ENCODE measurements at regions not wholly inside any gene's neighbourhood (a gene's known extent, or its start where the extent isn't known, plus 50 kb on each side); places are given as distances from the start of the nearest gene placed in this dataset.
A peak's percentile ranks its signal among the peaks of the same experiment; 100 is the strongest.

GRCh38 chr13:90857921-90858320, 489.6 kb upstream of the MIR17HG start:
- TF ChIP-seq CTCF (IDR thresholded peaks at IDR 0.05), result no peak
- Histone ChIP-seq H3K27ac (no peak overlapping the region), H3K27me3 (no peaks in the 10 kb centered on the region), H3K9me3 (no peaks in the 10 kb centered on the region), H3K4me3 (no peak overlapping the region), H3K4me1 (no peaks in the 10 kb centered on the region), H3K36me3 (no peaks in the 10 kb centered on the region)
- intact Hi-C loops (cut with DNase I), result loop anchor here in 1 of 3 donors (10.0 kb wide), 1 partner anchor 393 kb away; no protein-coding TSS in a partner anchor
- 0% methylated on average over 1 of the region's 1 CpG for WGBS, 2 donors
- FAIRE-seq (no peak), DNase-seq (no peak), ATAC-seq (no peak)

GRCh38 chr13:90866006-90866405, 481.5 kb upstream of the MIR17HG start:
- no peak for DNase-seq

GRCh38 chr13:90867336-90867683, 480.2 kb upstream of the MIR17HG start:
- DNase-seq (peak; percentile 34 to 68 (median 46)), FAIRE-seq (no peak), ATAC-seq (peak; percentile 84 to 96 (median 95))
- 0 to 2% methylated on average over 4 of the region's 4 CpGs for WGBS, 2 donors
- no peak overlapping the region for H3K27ac ChIP-seq
- H3K9me3 ChIP-seq, result no peaks in the 10 kb centered on the region
- no peaks in the 10 kb centered on the region for H3K36me3 ChIP-seq
- no peaks in the 10 kb centered on the region for H3K27me3 ChIP-seq
- H3K4me3 ChIP-seq, result no peak overlapping the region
- intact Hi-C loops (cut with DNase I), result no loop called here
- no peaks in the 10 kb centered on the region for H3K4me1 ChIP-seq
- TF ChIP-seq CTCF (IDR thresholded peaks at IDR 0.05), result peak; percentile 34 to 66 (median 54)

More at GRCh38 chr13:90866006-90866405, 481.5 kb upstream of the MIR17HG start:
- no peaks in the 10 kb centered on the region for H3K36me3 ChIP-seq
- no peak overlapping the region for H3K4me3 ChIP-seq
- intact Hi-C loops (cut with DNase I), result no loop called here
- no peak for FAIRE-seq
- no peak for TF ChIP-seq CTCF (IDR thresholded peaks at IDR 0.05)
- H3K9me3 ChIP-seq, result no peaks in the 10 kb centered on the region
- no peak for ATAC-seq
- H3K4me1 ChIP-seq, result no peaks in the 10 kb centered on the region
- H3K27me3 ChIP-seq, result no peaks in the 10 kb centered on the region
- WGBS, 2 donors, result 59 to 77% methylated on average over 2 of the region's 2 CpGs
- H3K27ac ChIP-seq, result no peak overlapping the region

GRCh38 chr13:90868321-90868920, 479.1 kb upstream of the MIR17HG start:
- Histone ChIP-seq H3K4me3 (no peak overlapping the region), H3K36me3 (no peaks in the 10 kb centered on the region), H3K27me3 (no peaks in the 10 kb centered on the region), H3K4me1 (no peaks in the 10 kb centered on the region), H3K9me3 (no peaks in the 10 kb centered on the region), H3K27ac (no peak overlapping the region)
- WGBS, 2 donors, result 36 to 49% methylated on average over 2 of the region's 2 CpGs
- FAIRE-seq, result peak; percentile 17
- intact Hi-C loops (cut with DNase I), result no loop called here
- peak in 3 of 4 donors; percentile 46 to 57 (median 47) for ATAC-seq
- DNase-seq, result peak in 1 of 6 donors; percentile 11
- TF ChIP-seq CTCF (IDR thresholded peaks at IDR 0.05), result peak in 3 of 4 donors; percentile 46 to 55 (median 51)

- ATAC-seq, result no peak
- H3K4me1 ChIP-seq, result no peaks in the 10 kb centered on the region
- WGBS, 2 donors, result 33 to 46% methylated on average over 2 of the region's 2 CpGs
- H3K4me3 ChIP-seq, result no peak overlapping the region
- no peak overlapping the region for H3K27ac ChIP-seq
- H3K9me3 ChIP-seq, result no peaks in the 10 kb centered on the region
- FAIRE-seq, result no peak
- H3K27me3 ChIP-seq, result no peaks in the 10 kb centered on the region
- no peaks in the 10 kb centered on the region for H3K36me3 ChIP-seq
- intact Hi-C loops (cut with DNase I), result no loop called here
- no peak for TF ChIP-seq CTCF (IDR thresholded peaks at IDR 0.05)
- no peak for DNase-seq
Observed at GRCh38 chr13:90869580-90869979, 477.9 kb upstream of the MIR17HG start.
